ENCODE measurements at regions not wholly inside any gene's neighbourhood (a gene's known extent, or its start where the extent isn't known, plus 50 kb on each side); places are given as distances from the start of the nearest gene placed in this dataset.
"Not testable (repeated sequence)": the region's sequence is repeated elsewhere in the genome, so short reads cannot be mapped to it uniquely, and the experiment has no call there.

DNA sequence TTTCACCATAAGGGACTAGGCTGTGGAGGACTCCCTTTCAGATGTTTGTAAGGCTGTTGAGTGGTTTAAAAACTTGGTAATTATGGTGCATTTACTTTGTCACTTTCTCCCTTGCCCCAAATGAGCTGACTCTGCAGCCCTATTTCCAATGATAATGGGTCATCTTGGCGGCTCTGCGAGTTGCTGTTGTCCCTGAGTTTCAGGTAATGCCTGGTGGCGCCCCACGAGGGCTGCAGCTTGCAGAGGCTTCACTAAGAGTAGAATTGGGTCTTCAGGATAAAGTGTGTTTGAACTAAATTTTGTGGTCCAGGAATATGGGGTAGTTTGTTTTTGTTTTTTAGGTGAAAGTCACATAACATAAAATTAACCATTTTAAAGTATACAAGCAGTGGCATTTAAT lies 450.1 kb upstream of the CFAP20DC start:
- no peaks in the 10 kb centered on the region for H3K9me2 ChIP-seq (replicated peaks; ENCODE audit: insufficient read depth)
- H3K4me1 ChIP-seq (ENCODE audit: insufficient read depth): no peaks in the 10 kb centered on the region
- no peaks in the 10 kb centered on the region for H3K79me2 ChIP-seq
- no peak overlapping the region for H3K27ac ChIP-seq
- no peaks in the 10 kb centered on the region for H3K36me3 ChIP-seq (replicated peaks; ENCODE audit: insufficient read depth, low read depth)
- no peak overlapping the region for H3K4me3 ChIP-seq
- no peak overlapping the region for H2AFZ ChIP-seq
- H3K4me2 ChIP-seq: no peak overlapping the region
- no peaks in the 10 kb centered on the region for H3K27me3 ChIP-seq
- H4K20me1 ChIP-seq (ENCODE audit: insufficient read depth, poor library complexity, severe bottlenecking): no peaks in the 10 kb centered on the region
- no peak for DNase-seq (ENCODE audit: low spot score)
- WGBS (ENCODE audit: low lambda C conversion rate, missing lambda C conversion rate): 79% methylated on average over 4 of the region's 4 CpGs
- H3K9me3 ChIP-seq (ENCODE audit: low read depth): no peaks in the 10 kb centered on the region
- no peak for TF ChIP-seq EZH2 (IDR thresholded peaks at IDR 0.05; ENCODE audit: borderline replicate concordance)
- TF ChIP-seq CTCF (IDR thresholded peaks at IDR 0.05; ENCODE audit: poor library complexity): no peak
- no peak for TF ChIP-seq EZH2phosphoT487 (IDR thresholded peaks at IDR 0.05; ENCODE audit: low read depth, severe bottlenecking, unreplicated experiment)

GRCh38 chr3:59499000-59499399 lies 449.2 kb upstream of the CFAP20DC start:
- no peaks in the 10 kb centered on the region for H3K9me2 ChIP-seq (replicated peaks; ENCODE audit: insufficient read depth)
- H3K4me3 ChIP-seq: no peak overlapping the region
- no peaks in the 10 kb centered on the region for H3K79me2 ChIP-seq
- H3K4me2 ChIP-seq: no peak overlapping the region
- no peak overlapping the region for H2AFZ ChIP-seq
- DNase-seq (ENCODE audit: low spot score): no peak
- no peaks in the 10 kb centered on the region for H3K4me1 ChIP-seq (ENCODE audit: insufficient read depth)
- no peaks in the 10 kb centered on the region for H4K20me1 ChIP-seq (ENCODE audit: insufficient read depth, poor library complexity, severe bottlenecking)
- no peak overlapping the region for H3K27ac ChIP-seq
- no peaks in the 10 kb centered on the region for H3K36me3 ChIP-seq (replicated peaks; ENCODE audit: insufficient read depth, low read depth)
- H3K27me3 ChIP-seq: no peaks in the 10 kb centered on the region
- 93% methylated on average over 15 of the region's 15 CpGs for WGBS (ENCODE audit: low lambda C conversion rate, missing lambda C conversion rate)
- TF ChIP-seq EZH2 (IDR thresholded peaks at IDR 0.05; ENCODE audit: borderline replicate concordance) (no peak), CTCF (IDR thresholded peaks at IDR 0.05; ENCODE audit: poor library complexity) (no peak), EZH2phosphoT487 (IDR thresholded peaks at IDR 0.05; ENCODE audit: low read depth, severe bottlenecking, unreplicated experiment) (no peak)
- no peaks in the 10 kb centered on the region for H3K9me3 ChIP-seq (ENCODE audit: low read depth)

- H3K79me2 ChIP-seq: no peaks in the 10 kb centered on the region
- no peaks in the 10 kb centered on the region for H3K4me1 ChIP-seq (ENCODE audit: insufficient read depth)
- no peak for TF ChIP-seq EZH2phosphoT487 (IDR thresholded peaks at IDR 0.05; ENCODE audit: low read depth, severe bottlenecking, unreplicated experiment)
- TF ChIP-seq EZH2 (IDR thresholded peaks at IDR 0.05; ENCODE audit: borderline replicate concordance): no peak
- no peak for TF ChIP-seq CTCF (IDR thresholded peaks at IDR 0.05; ENCODE audit: poor library complexity)
- DNase-seq (ENCODE audit: low spot score): no peak
- no peaks in the 10 kb centered on the region for H4K20me1 ChIP-seq (ENCODE audit: insufficient read depth, poor library complexity, severe bottlenecking)
- H3K36me3 ChIP-seq (replicated peaks; ENCODE audit: insufficient read depth, low read depth): no peaks in the 10 kb centered on the region
- H2AFZ ChIP-seq: no peak overlapping the region
- 85% methylated on average over 5 of the region's 5 CpGs for WGBS (ENCODE audit: low lambda C conversion rate, missing lambda C conversion rate)
- H3K4me3 ChIP-seq: no peak overlapping the region
- H3K27me3 ChIP-seq: no peaks in the 10 kb centered on the region
- H3K9me3 ChIP-seq (ENCODE audit: low read depth): no peaks in the 10 kb centered on the region
- no peak overlapping the region for H3K27ac ChIP-seq
- no peaks in the 10 kb centered on the region for H3K9me2 ChIP-seq (replicated peaks; ENCODE audit: insufficient read depth)
- H3K4me2 ChIP-seq: no peak overlapping the region
Observed at GRCh38 chr3:59496250-59496649, 446.4 kb upstream of the CFAP20DC start.

DNA sequence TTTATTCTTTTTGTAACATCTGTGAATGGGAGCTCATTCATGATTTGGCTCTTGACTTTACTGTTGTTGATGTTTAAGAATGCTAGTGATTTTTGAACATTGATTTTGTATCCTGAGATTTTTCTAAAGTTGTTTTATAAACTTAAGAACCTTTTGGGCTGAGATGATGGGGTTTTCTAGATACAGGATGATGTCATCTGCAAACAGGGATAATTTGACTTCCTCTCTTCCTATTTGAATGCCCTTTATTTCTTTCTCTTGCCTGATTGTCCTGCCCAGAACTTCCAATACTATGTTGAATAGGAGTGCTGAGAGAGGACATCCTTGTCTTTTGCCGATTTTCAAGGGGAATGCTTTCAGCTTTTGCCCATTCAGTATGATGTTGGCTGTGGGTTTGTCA lies 445.1 kb upstream of the CFAP20DC start:
- H3K79me2 ChIP-seq; DNase-seq (ENCODE audit: low spot score); H3K27ac ChIP-seq; H2AFZ ChIP-seq; H3K9me2 ChIP-seq (replicated peaks; ENCODE audit: insufficient read depth); H3K36me3 ChIP-seq (replicated peaks; ENCODE audit: insufficient read depth, low read depth); H3K4me3 ChIP-seq; H3K9me3 ChIP-seq (ENCODE audit: low read depth); H3K4me1 ChIP-seq (ENCODE audit: insufficient read depth); H4K20me1 ChIP-seq (ENCODE audit: insufficient read depth, poor library complexity, severe bottlenecking); H3K4me2 ChIP-seq; H3K27me3 ChIP-seq: not testable (repeated sequence)
- WGBS (ENCODE audit: low lambda C conversion rate, missing lambda C conversion rate): 94% methylated on average over 1 of the region's 1 CpG

Measured in hepatocyte (in vitro differentiated cells).